AG09319 (cell line): ENCODE measurements at regions not wholly inside any gene's neighbourhood (a gene's known extent, or its start where the extent isn't known, plus 50 kb on each side); places are given as distances from the start of the nearest gene placed in this dataset.

Source experiments
- DNase-seq: peaks from one replicate; pipeline ENCODE4 v3.0.0-alpha.2; 2010; ENCODE audit warnings: low read depth; ENCODE audit errors: extremely low read depth
- CTCF ChIP-seq: IDR thresholded peaks from 2 replicates; pipeline ENCODE4 v1.5.1; 2011; ENCODE audit warnings: low read depth, mild to moderate bottlenecking, inconsistent platforms, low read length, moderate library complexity

- TF ChIP-seq CTCF = no peak; the same call in 1 of the 2 replicates
- DNase-seq = no peak
Measured at GRCh38 chr2:42854207-42854818, 61.9 kb upstream of the HAAO start.

- TF ChIP-seq CTCF = no peak
- no peak for DNase-seq
Measured at GRCh38 chr2:42853549-42854206, 61.3 kb upstream of the HAAO start.

- DNase-seq = no peak
- no peak for TF ChIP-seq CTCF
Measured at GRCh38 chr2:42852798-42853197, 60.4 kb upstream of the HAAO start.

- DNase-seq = no peak
- no peak for TF ChIP-seq CTCF
Measured at GRCh38 chr2:42851740-42852250, 59.4 kb upstream of the HAAO start.

- no peak for TF ChIP-seq CTCF
- no peak for DNase-seq
Measured at GRCh38 chr2:42851186-42851585, 58.8 kb upstream of the HAAO start.

GRCh38 chr2:42850016-42850805, 57.8 kb upstream of the HAAO start:
- no peak for DNase-seq
- TF ChIP-seq CTCF = no peak

- no peak for DNase-seq
- TF ChIP-seq CTCF = no peak
Measured at GRCh38 chr2:42849311-42849710, 56.9 kb upstream of the HAAO start.
